GM23338 (cell line): ENCODE measurements at regions not wholly inside any gene's neighbourhood (a gene's known extent, or its start where the extent isn't known, plus 50 kb on each side); places are given as distances from the start of the nearest gene placed in this dataset.

Experiments
- ATAC-seq: fragments of 200-7000 bp; cut with Tn5 transposase; 3 replicates; pipeline ENCODE4 v1.9.1; 2020
- DNase-seq: peaks from one replicate; pipeline ENCODE4 v3.0.0-alpha.2; 2015; ENCODE audit warnings: low spot score
- H2AFZ ChIP-seq: fragments of 200-600 bp; sonication (generic); 2 replicates; pipeline ENCODE4 v1.8.0; 2016; ENCODE audit warnings: antibody characterized with exemption, mild to moderate bottlenecking, moderate library complexity
- H3F3A ChIP-seq: fragments of 200-600 bp; sonication (generic); replicated peaks from 2 replicates; pipeline ENCODE4 v1.8.0; 2017; ENCODE audit warnings: antibody characterized with exemption, mixed run types, low read depth
- H3K27ac ChIP-seq: fragments of 200-600 bp; sonication (generic); 2 replicates; pipeline ENCODE4 v1.6.1; 2016; ENCODE audit warnings: low read depth
- H3K27me3 ChIP-seq: fragments of 200-600 bp; sonication (generic); 2 replicates; pipeline ENCODE4 v1.8.0; 2016; ENCODE audit warnings: mild to moderate bottlenecking, mixed run types, moderate library complexity; ENCODE audit not compliant: insufficient read depth
- H3K36me3 ChIP-seq: fragments of 200-600 bp; sonication (generic); 2 replicates; pipeline ENCODE4 v1.8.0; 2016; ENCODE audit warnings: mild to moderate bottlenecking; ENCODE audit not compliant: insufficient read depth
- H3K4me1 ChIP-seq: fragments of 200-600 bp; sonication (generic); 2 replicates; pipeline ENCODE4 v1.8.0; 2016; ENCODE audit warnings: mild to moderate bottlenecking, moderate library complexity; ENCODE audit not compliant: insufficient read depth
- H3K4me2 ChIP-seq: fragments of 200-600 bp; sonication (generic); 2 replicates; pipeline ENCODE4 v1.7.1; 2017; ENCODE audit warnings: mixed run types
- H3K4me3 ChIP-seq: fragments of 200-600 bp; sonication (generic); 2 replicates; pipeline ENCODE4 v1.6.1; 2016; ENCODE audit warnings: mixed run types
- H3K79me2 ChIP-seq: fragments of 200-600 bp; sonication (generic); replicated peaks from 2 replicates; pipeline ENCODE4 v1.8.0; 2017; ENCODE audit warnings: mild to moderate bottlenecking; ENCODE audit not compliant: insufficient read depth
- H3K9me2 ChIP-seq: fragments of 200-600 bp; sonication (generic); 2 replicates; pipeline ENCODE4 v1.8.0; 2017; ENCODE audit not compliant: insufficient read depth
- H4K20me1 ChIP-seq: fragments of 200-600 bp; sonication (generic); replicated peaks from 2 replicates; pipeline ENCODE4 v1.8.0; 2017; ENCODE audit warnings: mild to moderate bottlenecking; ENCODE audit not compliant: insufficient read depth
- H3K27ac Mint-ChIP-seq: 2 replicates; pipeline ENCODE4 v1.8.0; 2020; ENCODE audit warnings: inconsistent platforms, mild to moderate bottlenecking, moderate library complexity, mixed read lengths
- H3K27me3 Mint-ChIP-seq: 3 replicates; pipeline ENCODE4 v1.8.0; 2022; ENCODE audit warnings: low read depth, mild to moderate bottlenecking, moderate library complexity, mixed read lengths, inconsistent platforms; ENCODE audit not compliant: insufficient read depth, poor library complexity
- H3K36me3 Mint-ChIP-seq: 3 replicates; pipeline ENCODE4 v1.8.0; 2021; ENCODE audit warnings: low read depth, mild to moderate bottlenecking, inconsistent platforms, moderate library complexity, mixed read lengths
- H3K4me1 Mint-ChIP-seq: 3 replicates; pipeline ENCODE4 v1.8.0; 2020; ENCODE audit warnings: mild to moderate bottlenecking, inconsistent platforms, mixed read lengths
- H3K4me3 Mint-ChIP-seq: 3 replicates; pipeline ENCODE4 v1.8.0; 2021; ENCODE audit warnings: moderate library complexity, mild to moderate bottlenecking, inconsistent platforms, mixed read lengths
- H3K9me3 Mint-ChIP-seq: 3 replicates; pipeline ENCODE4 v1.8.0; 2020; ENCODE audit warnings: moderate library complexity, mild to moderate bottlenecking, inconsistent platforms, mixed read lengths
- CREB1 ChIP-seq: fragments of 250-450 bp; sonication (Bioruptor Pico); IDR thresholded peaks from 2 replicates; pipeline ENCODE4 v1.5.0; 2020; ENCODE audit warnings: low read depth, mild to moderate bottlenecking, moderate library complexity
- CTCF ChIP-seq, 2 experiments: fragments of 200-600 bp in 1 of 2; sonication (generic) in 1 of 2; conservative IDR thresholded peaks; 2 replicates each; pipeline versions ENCODE4 v1.5.1 to v1.6.1; 2016 to 2017; ENCODE audit warnings: antibody characterized with exemption in 2 of 2, low read depth in 2 of 2, mild to moderate bottlenecking in 2 of 2, moderate library complexity in 1 of 2
- EZH2 ChIP-seq: fragments of 200-600 bp; sonication (generic); IDR thresholded peaks from one replicate; pipeline ENCODE4 v1.8.0; 2017; ENCODE audit warnings: antibody characterized with exemption, mild to moderate bottlenecking, low read depth; ENCODE audit not compliant: unreplicated experiment
- EZH2phosphoT487 ChIP-seq: fragments of 200-600 bp; sonication (generic); IDR thresholded peaks from one replicate; pipeline ENCODE4 v1.8.1; 2018; ENCODE audit warnings: antibody characterized with exemption; ENCODE audit not compliant: unreplicated experiment
- NANOG ChIP-seq: IDR thresholded peaks from 2 replicates; pipeline ENCODE4 v1.6.1; 2016; ENCODE audit warnings: antibody characterized with exemption, borderline replicate concordance
- REST ChIP-seq: IDR thresholded peaks from one replicate; pipeline ENCODE4 v1.6.1; 2018; ENCODE audit warnings: antibody characterized with exemption; ENCODE audit not compliant: unreplicated experiment
- ZNF114 ChIP-seq: fragments of 250-450 bp; sonication (Bioruptor Pico); IDR thresholded peaks from 2 replicates; pipeline ENCODE4 v1.5.0; 2020; ENCODE audit warnings: mild to moderate bottlenecking, moderate library complexity
- ZNF331 ChIP-seq: fragments of 250-450 bp; sonication (Bioruptor Pico); IDR thresholded peaks from 2 replicates; pipeline ENCODE4 v1.5.0; 2020; ENCODE audit warnings: low read depth, mild to moderate bottlenecking, moderate library complexity
- TF ChIP-seq, protein P1 (sequence below): fragments of 250-450 bp; sonication (Bioruptor Pico); IDR thresholded peaks from 2 replicates; pipeline ENCODE4 v1.5.0; 2020; ENCODE audit warnings: mild to moderate bottlenecking, moderate library complexity
- TF ChIP-seq, protein P2 (sequence below): IDR thresholded peaks from 2 replicates; pipeline ENCODE4 v1.6.1; 2016; ENCODE audit warnings: antibody characterized with exemption

DNA sequence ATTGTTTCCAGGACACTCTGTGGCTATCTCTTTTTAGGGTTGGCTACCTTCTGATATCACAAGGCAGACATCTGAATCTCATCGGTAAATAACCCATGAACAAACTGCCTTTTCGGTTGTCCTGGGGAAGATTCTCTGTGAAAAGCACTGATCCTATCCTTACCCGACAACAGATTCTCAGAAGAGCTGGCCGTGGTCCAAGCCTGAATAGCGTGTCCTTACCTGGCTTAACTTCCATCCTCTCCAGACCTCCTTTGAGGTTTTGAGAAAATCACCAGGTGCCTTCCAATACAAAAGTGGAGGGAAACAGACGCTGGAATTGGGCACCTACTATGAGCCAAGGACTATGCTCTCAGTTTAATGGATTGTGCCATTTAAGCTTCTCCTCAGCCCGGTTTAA lies 87.4 kb upstream of the ARHGEF3 start (continued):
- no peak for TF ChIP-seq NANOG

DNA sequence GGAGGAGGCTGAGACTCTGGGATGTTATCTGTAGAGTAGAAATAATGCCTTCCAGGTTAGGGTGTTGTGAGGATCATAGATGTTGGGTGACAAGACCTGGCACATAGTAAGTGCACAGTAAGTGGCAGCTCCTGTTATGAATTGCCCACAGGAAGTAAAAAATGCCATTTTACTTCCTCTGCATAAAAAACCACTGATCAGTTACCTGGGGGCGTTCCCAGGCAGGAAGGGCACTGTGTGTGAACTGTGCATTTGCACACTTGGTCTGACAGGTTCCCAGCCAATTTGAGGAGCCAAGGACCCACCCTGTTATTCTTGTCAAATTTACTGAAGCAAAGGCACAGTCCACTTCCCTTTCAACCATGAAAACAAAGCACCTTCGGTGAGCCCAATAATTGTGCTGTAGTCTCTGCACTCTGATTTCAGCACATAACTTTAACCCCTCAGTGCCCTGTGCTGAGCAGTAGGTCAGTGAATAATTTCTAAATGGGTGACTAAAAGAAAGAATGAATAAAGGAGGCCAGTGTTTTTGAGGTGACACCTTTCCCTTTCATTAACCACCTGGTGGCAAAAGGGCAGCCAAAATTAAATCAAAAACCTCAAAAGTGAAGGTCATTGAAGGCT lies 85.8 kb upstream of the ARHGEF3 start:
- Histone ChIP-seq H4K20me1 (no peaks in the 10 kb centered on the region), H3F3A (no peaks in the 10 kb centered on the region), H3K4me2 (no peak overlapping the region), H3K27ac (no peak overlapping the region), H3K79me2 (no peaks in the 10 kb centered on the region), H3K9me2 (no peaks in the 10 kb centered on the region), H3K4me3 (no peak overlapping the region), H3K4me1 (no peaks in the 10 kb centered on the region), H3K36me3 (no peaks in the 10 kb centered on the region), H3K27me3 (no peaks in the 10 kb centered on the region), H2AFZ (no peak overlapping the region)
- no peak for DNase-seq
- ATAC-seq: no peak
- Mint-ChIP-seq H3K27ac (no peak overlapping the region), H3K36me3 (no peaks in the 10 kb centered on the region), H3K4me1 (no peaks in the 10 kb centered on the region; the same call in 2 of the 3 replicates), H3K9me3 (no peaks in the 10 kb centered on the region), H3K4me3 (no peak overlapping the region), H3K27me3 (no peaks in the 10 kb centered on the region)
- TF ChIP-seq CTCF (conservative IDR thresholded peaks at IDR 0.05; ENCODE audit: low read depth in 2 of 2): no peak
- no peak for TF ChIP-seq EZH2
- TF ChIP-seq REST: no peak
- TF ChIP-seq EZH2phosphoT487: no peak
- TF ChIP-seq CREB1 (CRISPR knock-in tag): no peak
- TF ChIP-seq, protein P1, sequence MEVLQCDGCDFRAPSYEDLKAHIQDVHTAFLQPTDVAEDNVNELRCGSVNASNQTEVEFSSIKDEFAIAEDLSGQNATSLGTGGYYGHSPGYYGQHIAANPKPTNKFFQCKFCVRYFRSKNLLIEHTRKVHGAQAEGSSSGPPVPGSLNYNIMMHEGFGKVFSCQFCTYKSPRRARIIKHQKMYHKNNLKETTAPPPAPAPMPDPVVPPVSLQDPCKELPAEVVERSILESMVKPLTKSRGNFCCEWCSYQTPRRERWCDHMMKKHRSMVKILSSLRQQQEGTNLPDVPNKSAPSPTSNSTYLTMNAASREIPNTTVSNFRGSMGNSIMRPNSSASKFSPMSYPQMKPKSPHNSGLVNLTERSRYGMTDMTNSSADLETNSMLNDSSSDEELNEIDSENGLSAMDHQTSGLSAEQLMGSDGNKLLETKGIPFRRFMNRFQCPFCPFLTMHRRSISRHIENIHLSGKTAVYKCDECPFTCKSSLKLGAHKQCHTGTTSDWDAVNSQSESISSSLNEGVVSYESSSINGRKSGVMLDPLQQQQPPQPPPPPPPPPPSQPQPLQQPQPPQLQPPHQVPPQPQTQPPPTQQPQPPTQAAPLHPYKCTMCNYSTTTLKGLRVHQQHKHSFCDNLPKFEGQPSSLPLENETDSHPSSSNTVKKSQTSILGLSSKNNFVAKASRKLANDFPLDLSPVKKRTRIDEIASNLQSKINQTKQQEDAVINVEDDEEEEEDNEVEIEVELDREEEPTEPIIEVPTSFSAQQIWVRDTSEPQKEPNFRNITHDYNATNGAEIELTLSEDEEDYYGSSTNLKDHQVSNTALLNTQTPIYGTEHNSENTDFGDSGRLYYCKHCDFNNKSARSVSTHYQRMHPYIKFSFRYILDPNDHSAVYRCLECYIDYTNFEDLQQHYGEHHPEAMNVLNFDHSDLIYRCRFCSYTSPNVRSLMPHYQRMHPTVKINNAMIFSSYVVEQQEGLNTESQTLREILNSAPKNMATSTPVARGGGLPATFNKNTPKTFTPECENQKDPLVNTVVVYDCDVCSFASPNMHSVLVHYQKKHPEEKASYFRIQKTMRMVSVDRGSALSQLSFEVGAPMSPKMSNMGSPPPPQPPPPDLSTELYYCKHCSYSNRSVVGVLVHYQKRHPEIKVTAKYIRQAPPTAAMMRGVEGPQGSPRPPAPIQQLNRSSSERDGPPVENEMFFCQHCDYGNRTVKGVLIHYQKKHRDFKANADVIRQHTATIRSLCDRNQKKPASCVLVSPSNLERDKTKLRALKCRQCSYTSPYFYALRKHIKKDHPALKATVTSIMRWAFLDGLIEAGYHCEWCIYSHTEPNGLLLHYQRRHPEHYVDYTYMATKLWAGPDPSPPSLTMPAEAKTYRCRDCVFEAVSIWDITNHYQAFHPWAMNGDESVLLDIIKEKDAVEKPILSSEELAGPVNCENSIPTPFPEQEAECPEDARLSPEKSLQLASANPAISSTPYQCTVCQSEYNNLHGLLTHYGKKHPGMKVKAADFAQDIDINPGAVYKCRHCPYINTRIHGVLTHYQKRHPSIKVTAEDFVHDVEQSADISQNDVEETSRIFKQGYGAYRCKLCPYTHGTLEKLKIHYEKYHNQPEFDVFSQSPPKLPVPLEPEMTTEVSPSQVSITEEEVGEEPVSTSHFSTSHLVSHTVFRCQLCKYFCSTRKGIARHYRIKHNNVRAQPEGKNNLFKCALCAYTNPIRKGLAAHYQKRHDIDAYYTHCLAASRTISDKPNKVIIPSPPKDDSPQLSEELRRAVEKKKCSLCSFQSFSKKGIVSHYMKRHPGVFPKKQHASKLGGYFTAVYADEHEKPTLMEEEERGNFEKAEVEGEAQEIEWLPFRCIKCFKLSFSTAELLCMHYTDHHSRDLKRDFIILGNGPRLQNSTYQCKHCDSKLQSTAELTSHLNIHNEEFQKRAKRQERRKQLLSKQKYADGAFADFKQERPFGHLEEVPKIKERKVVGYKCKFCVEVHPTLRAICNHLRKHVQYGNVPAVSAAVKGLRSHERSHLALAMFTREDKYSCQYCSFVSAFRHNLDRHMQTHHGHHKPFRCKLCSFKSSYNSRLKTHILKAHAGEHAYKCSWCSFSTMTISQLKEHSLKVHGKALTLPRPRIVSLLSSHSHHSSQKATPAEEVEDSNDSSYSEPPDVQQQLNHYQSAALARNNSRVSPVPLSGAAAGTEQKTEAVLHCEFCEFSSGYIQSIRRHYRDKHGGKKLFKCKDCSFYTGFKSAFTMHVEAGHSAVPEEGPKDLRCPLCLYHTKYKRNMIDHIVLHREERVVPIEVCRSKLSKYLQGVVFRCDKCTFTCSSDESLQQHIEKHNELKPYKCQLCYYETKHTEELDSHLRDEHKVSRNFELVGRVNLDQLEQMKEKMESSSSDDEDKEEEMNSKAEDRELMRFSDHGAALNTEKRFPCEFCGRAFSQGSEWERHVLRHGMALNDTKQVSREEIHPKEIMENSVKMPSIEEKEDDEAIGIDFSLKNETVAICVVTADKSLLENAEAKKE (CRISPR knock-in tag): no peak
- TF ChIP-seq, protein P2, sequence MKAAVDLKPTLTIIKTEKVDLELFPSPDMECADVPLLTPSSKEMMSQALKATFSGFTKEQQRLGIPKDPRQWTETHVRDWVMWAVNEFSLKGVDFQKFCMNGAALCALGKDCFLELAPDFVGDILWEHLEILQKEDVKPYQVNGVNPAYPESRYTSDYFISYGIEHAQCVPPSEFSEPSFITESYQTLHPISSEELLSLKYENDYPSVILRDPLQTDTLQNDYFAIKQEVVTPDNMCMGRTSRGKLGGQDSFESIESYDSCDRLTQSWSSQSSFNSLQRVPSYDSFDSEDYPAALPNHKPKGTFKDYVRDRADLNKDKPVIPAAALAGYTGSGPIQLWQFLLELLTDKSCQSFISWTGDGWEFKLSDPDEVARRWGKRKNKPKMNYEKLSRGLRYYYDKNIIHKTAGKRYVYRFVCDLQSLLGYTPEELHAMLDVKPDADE: no peak
- TF ChIP-seq ZNF331 (CRISPR knock-in tag): no peak
- no peak for TF ChIP-seq ZNF114 (CRISPR knock-in tag)
